ENCODE measurements at regions not wholly inside any gene's neighbourhood (a gene's known extent, or its start where the extent isn't known, plus 50 kb on each side); places are given as distances from the start of the nearest gene placed in this dataset.

- TF ChIP-seq GATA3 (IDR thresholded peaks at IDR 0.05; ENCODE audit: low read depth, low read length) (no peak), GATA2 (IDR thresholded peaks at IDR 0.05; ENCODE audit: low read depth, low read length) (no peak)
Measured at GRCh38 chr9:89679016-89679415, 74.2 kb downstream of the GADD45G start.

Data from SH-SY5Y (cell line).